Kidney glomerular epithelial cell (primary cell): ENCODE measurements at regions not wholly inside any gene's neighbourhood (a gene's known extent, or its start where the extent isn't known, plus 50 kb on each side); places are given as distances from the start of the nearest gene placed in this dataset.

Experiments
- DNase-seq: peaks from one replicate; lab custom pipeline; 2025; lab: John Stamatoyannopoulos, UW

DNA sequence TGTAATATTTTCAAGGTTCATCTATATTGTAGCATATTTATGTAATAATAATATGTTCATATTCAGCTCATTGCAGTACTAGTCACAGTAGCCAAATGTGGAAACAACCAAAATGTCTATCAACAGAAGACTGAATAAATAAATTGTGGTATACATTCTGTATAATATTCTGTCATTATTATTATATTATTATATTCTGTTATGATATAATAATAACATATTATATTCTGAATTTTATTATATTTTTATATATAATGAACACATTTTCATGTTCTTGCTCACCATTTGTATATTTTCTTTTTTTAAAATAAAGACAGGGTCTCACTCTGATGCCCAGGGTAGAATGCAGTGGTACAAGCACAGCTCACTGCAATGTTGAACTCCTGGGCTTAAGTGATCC, 91.2 kb upstream of the STARD3NL start:
- no peak for DNase-seq

DNA sequence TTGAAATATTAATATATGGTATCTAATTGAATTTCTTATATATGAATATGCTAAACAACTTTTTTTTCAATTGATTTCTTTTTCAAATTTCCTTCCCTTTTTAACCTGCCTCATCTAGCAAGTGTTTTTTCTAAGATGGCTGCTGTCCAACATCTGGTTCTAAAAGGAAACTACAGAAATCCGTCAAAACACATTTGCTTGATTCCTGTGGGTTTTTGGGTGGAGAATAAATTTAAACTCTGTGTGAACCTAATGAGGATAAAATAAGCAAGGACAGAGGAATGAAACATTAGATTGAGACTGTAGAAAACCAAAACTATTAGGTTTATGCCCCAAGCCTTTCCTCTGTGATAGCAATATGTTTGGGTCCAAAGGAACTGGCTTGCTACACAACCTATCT, 75.5 kb upstream of the STARD3NL start:
- DNase-seq, result no peak

DNA sequence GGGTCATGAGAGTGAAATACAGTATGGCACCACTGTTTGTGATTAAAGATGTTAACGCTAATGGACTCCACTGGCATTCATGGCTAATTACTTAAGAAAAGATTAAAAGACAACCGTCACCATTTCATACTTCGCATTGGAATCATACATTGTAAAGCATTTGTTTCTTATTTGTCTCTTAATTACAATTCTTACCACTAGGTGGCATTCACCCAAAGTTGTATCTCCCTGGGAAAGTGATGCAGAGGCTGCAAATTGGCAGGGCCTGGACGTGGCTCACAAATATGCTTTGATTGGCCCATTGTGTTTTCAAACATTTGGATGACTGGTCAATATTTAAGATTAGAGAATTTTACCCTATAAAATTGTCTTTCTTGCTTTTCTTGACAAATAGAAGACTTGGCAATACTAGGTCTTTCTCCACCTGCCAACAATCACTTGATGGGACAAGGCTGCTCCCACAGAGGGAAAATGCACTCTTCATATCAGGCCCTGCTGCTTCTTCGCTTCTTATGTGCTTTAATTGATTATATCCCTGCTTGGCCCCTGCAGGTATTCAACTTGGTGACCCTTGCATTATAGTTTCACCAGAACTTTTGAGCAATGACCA, 72.1 kb upstream of the STARD3NL start:
- peak; percentile 79 for DNase-seq

DNA sequence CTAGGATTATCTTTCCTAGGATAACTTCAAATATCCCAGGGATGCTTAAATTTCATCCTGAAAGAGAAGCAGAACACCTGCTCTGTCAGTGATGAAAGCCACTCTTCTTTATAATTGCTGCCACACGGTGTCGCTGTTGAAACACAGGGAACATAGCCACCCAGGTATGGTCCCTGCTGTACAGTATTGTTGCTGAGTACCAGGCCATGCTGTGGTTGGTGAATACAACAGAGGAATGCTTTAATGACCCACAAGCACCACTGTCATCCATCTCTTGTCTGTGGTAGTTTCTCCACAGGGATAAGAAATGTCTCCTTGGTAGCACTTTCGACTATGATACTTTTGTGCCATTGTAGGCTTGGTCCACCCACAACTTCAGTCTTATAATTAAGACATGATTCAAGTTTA, 70.6 kb upstream of the STARD3NL start:
- peak; percentile 46 for DNase-seq

DNA sequence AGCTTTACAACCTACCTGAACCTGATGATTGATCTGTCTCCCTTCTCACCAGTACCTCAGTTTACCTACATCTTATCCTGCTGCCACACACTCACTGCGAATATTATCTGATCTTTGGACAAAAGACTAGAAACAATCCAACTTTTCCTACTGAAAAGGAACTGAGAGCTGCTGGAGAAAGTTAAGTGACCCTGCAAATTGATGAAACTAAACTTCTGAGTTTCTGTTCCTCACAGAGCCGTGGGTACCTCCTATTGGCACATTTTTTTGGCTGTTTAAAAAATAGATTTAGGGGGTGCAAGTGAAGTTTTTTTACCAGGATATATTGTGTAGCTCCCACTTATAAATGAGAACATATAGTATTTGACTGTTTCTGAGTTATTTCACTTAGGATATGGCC, 66.0 kb upstream of the STARD3NL start:
- DNase-seq, result no peak

GRCh38 chr7:38120076-38120475, 58.0 kb upstream of the STARD3NL start:
- DNase-seq, result no peak

DNA sequence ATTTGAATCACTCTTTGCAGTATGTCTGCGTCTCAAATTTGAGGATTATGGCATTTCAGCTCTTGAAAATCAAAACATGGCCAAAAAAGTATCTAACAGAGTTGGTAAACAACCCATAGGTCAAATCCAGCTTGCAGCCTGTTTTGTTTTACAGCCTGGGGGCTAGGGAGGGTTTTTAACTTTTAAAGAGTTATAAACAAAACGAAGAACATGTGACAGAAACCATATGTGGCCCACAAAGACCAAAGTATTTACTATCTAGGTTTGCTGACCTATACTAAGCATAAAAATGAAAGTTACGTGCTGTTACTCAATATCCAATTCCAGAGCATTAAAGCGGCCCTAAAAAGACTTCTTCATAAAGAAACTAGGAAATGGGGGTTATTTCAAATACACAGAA, 55.5 kb upstream of the STARD3NL start:
- no peak for DNase-seq

- no peak for DNase-seq
Observed at GRCh38 chr7:38123494-38123893, 54.6 kb upstream of the STARD3NL start.

GRCh38 chr7:38127216-38128207, 50.5 kb upstream of the STARD3NL start:
- DNase-seq, result no peak
